ENCODE measurements at regions not wholly inside any gene's neighbourhood (a gene's known extent, or its start where the extent isn't known, plus 50 kb on each side); places are given as distances from the start of the nearest gene placed in this dataset.

DNA sequence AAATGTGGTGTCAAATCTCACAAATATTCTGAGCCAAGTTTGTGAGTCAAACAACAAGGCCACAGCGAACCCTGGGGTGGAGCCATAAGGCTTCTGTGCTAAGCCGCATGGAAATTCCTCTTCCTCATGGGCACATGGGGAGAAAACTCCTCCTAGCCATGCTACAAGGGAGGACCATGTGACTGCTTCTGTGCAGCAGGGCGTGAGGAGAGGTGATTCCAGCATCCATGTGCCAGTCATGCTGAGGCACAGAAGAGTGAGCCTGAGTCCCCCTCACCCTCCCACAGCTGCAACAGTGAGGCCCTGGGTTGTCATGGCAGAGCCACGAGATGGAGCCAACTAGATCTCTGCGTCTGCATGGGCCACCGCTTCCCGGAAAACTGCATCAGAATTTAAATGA, 488.8 kb upstream of the RAB6C start:
- no peak for DNase-seq (ENCODE audit: low spot score in 2 of 2)
- Histone ChIP-seq H3K27ac (no peak overlapping the region), H3K4me1 (no peaks in the 10 kb centered on the region), H3K27me3 (no peaks in the 10 kb centered on the region), H3K9me3 (no peaks in the 10 kb centered on the region), H3K36me3 (no peaks in the 10 kb centered on the region), H3K4me3 (no peak overlapping the region)
- TF ChIP-seq, protein P1, sequence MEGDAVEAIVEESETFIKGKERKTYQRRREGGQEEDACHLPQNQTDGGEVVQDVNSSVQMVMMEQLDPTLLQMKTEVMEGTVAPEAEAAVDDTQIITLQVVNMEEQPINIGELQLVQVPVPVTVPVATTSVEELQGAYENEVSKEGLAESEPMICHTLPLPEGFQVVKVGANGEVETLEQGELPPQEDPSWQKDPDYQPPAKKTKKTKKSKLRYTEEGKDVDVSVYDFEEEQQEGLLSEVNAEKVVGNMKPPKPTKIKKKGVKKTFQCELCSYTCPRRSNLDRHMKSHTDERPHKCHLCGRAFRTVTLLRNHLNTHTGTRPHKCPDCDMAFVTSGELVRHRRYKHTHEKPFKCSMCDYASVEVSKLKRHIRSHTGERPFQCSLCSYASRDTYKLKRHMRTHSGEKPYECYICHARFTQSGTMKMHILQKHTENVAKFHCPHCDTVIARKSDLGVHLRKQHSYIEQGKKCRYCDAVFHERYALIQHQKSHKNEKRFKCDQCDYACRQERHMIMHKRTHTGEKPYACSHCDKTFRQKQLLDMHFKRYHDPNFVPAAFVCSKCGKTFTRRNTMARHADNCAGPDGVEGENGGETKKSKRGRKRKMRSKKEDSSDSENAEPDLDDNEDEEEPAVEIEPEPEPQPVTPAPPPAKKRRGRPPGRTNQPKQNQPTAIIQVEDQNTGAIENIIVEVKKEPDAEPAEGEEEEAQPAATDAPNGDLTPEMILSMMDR (IDR thresholded peaks at IDR 0.05) = no peak
- intact Hi-C loops (cut with DNase I) = no loop called here

DNA sequence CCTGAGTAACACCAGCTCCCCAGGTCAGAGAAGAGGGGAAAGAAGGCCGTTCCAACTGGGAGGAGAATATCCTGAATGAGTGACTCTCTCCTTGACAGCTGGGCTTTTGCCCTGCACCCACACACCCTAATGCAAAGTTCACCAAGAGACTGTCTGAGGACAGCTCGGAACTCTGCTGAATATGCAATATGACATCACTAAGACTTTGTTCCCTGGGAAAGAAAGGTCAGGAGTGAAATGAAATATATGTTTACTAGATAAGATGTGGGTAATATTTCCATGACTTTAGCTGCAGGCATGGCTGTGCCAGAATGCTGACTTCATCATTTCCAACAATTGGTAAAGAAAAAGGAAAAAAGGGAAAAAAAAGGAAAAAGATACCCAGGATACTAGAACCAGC, 488.2 kb upstream of the RAB6C start:
- Histone ChIP-seq H3K36me3 (no peaks in the 10 kb centered on the region), H3K4me3 (no peak overlapping the region), H3K27me3 (no peaks in the 10 kb centered on the region), H3K9me3 (no peaks in the 10 kb centered on the region), H3K27ac (no peak overlapping the region), H3K4me1 (no peaks in the 10 kb centered on the region)
- intact Hi-C loops (cut with DNase I) = no loop called here
- TF ChIP-seq, protein P1 (IDR thresholded peaks at IDR 0.05) = no peak
- DNase-seq (ENCODE audit: low spot score in 2 of 2) = no peak

DNA sequence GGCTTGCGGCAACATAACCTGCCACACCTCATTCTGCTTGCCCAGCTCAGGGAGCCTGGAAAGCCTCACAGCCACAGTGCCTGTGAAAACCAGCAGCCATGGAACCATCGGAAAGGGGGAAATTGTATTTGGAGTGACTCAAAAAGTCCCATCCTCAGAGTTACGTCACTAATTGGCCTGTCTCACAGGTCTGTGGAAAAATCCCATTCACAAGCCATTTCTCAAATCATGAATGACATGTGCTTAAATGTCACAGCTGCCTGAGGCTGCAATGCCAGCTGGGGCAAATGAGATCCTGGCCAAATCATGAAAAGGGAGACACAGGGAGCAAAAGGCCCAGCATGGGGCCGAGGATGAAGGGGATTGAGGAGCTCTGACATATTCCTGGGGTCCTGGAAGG, 486.9 kb upstream of the RAB6C start:
- Histone ChIP-seq H3K4me3 (no peak overlapping the region), H3K36me3 (no peaks in the 10 kb centered on the region), H3K9me3 (no peaks in the 10 kb centered on the region), H3K27ac (no peak overlapping the region), H3K27me3 (no peaks in the 10 kb centered on the region), H3K4me1 (no peaks in the 10 kb centered on the region)
- intact Hi-C loops (cut with DNase I) = no loop called here
- DNase-seq (ENCODE audit: low spot score in 2 of 2) = no peak
- TF ChIP-seq, protein P1 (IDR thresholded peaks at IDR 0.05) = no peak

DNA sequence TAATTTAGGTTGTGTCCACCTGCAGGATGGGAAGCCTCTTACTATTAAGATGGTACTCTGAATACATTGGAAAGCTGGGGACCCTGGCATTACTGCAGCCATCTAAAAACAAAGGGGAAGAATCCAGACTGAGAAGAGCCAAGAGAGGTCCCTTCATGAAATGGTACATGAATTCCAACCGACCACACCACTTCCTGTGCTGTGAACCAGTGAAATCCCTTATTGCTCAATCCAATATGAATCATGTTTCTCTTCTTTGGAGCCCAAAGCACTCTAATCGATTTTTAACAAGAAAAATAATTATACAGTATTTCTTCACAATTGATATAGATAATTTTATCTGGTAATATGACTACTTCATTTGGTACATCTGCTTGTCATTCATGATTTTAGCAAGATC, 479.7 kb upstream of the RAB6C start:
- Histone ChIP-seq H3K4me3 (no peak overlapping the region), H3K36me3 (no peaks in the 10 kb centered on the region), H3K4me1 (no peaks in the 10 kb centered on the region), H3K27ac (no peak overlapping the region), H3K27me3 (no peaks in the 10 kb centered on the region), H3K9me3 (no peaks in the 10 kb centered on the region)
- DNase-seq (ENCODE audit: low spot score in 2 of 2) = no peak
- intact Hi-C loops (cut with DNase I) = no loop called here
- TF ChIP-seq, protein P1 (IDR thresholded peaks at IDR 0.05) = no peak

DNA sequence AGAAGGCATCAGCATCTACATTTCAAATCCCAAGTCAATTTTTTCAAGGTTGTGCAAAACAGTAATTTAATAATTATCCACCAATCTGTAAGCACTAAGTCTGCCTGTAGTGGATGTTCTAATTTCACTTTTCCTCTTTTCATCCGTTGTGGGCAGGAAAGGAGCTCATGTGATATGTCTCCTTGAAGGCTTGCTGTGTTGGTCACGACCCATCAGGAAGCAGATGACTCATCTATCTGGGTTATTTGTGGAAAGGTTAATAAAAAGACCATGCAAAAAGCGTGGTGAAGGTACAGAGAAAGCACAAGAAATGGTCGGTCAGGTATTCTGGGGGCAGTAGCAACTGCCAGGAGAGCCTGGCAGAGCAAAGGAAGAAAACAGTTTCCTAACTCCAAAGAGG, 476.7 kb upstream of the RAB6C start:
- Histone ChIP-seq H3K27ac (no peak overlapping the region), H3K9me3 (peaks cover 0 to 4% of the 10 kb centered on the region in 2 donors), H3K27me3 (no peaks in the 10 kb centered on the region), H3K4me3 (no peak overlapping the region), H3K36me3 (no peaks in the 10 kb centered on the region), H3K4me1 (no peaks in the 10 kb centered on the region)
- TF ChIP-seq, protein P1 (IDR thresholded peaks at IDR 0.05) = no peak
- no peak for DNase-seq (ENCODE audit: low spot score in 2 of 2)
- intact Hi-C loops (cut with DNase I) = no loop called here

DNA sequence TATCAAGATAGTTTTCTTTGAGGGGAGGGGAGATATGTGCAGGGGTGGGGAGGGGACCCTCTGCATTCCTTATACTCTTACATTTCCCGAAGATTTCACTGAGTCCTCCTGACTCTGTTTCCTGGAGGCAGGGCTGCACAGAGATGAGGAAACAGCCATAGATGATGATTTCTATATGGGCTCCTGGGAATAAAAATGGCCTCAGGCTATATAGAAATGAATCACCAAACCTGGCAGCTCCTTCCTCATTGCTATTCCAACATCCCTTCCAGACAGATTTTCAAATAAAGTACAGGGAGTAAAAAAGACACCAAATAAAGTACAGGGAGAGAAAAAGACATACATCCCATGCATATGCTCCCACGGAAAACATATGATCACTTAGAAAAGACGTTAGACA, 474.8 kb upstream of the RAB6C start:
- DNase-seq (ENCODE audit: low spot score in 2 of 2) = no peak
- H3K36me3 ChIP-seq = no peaks in the 10 kb centered on the region
- H3K4me1 ChIP-seq = no peaks in the 10 kb centered on the region
- H3K4me3 ChIP-seq = no peak overlapping the region
- peaks cover 0 to 4% of the 10 kb centered on the region in 2 donors for H3K9me3 ChIP-seq
- no peaks in the 10 kb centered on the region for H3K27me3 ChIP-seq
- intact Hi-C loops (cut with DNase I) = no loop called here
- TF ChIP-seq, protein P1 (IDR thresholded peaks at IDR 0.05) = no peak
- no peak overlapping the region for H3K27ac ChIP-seq
